ENCODE measurements at regions not wholly inside any gene's neighbourhood (a gene's known extent, or its start where the extent isn't known, plus 50 kb on each side); places are given as distances from the start of the nearest gene placed in this dataset.

DNA sequence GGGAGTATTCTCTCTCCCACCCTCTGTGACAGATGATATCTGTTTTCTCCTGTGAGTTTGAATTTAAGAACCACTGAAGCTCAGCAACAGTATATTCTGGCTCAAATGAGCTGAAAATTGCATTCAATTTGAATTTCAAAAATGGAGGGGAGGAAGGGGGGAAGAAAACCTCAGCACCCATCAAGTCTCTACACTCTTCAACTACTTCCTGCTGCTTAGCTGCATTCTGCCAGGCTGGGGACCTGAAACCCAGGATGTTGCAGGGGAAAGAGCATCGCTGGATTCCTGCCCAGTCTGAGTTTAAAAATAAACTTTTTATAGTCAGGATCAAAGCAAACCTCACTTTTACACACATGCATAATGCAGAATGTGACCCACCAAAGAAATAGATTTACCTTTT lies 214.3 kb upstream of the ESRRG start:
- Histone ChIP-seq H3K27me3 (no peaks in the 10 kb centered on the region), H3K9me3 (replicated peaks in 1 of 3) (no peaks in the 10 kb centered on the region), H3K4me1 (replicated peaks in 1 of 2) (no peaks in the 10 kb centered on the region), H3K27ac (no peak overlapping the region), H3K4me3 (no peak overlapping the region), H3K36me3 (replicated peaks in 1 of 2) (no peaks in the 10 kb centered on the region)
- TF ChIP-seq, protein P1, sequence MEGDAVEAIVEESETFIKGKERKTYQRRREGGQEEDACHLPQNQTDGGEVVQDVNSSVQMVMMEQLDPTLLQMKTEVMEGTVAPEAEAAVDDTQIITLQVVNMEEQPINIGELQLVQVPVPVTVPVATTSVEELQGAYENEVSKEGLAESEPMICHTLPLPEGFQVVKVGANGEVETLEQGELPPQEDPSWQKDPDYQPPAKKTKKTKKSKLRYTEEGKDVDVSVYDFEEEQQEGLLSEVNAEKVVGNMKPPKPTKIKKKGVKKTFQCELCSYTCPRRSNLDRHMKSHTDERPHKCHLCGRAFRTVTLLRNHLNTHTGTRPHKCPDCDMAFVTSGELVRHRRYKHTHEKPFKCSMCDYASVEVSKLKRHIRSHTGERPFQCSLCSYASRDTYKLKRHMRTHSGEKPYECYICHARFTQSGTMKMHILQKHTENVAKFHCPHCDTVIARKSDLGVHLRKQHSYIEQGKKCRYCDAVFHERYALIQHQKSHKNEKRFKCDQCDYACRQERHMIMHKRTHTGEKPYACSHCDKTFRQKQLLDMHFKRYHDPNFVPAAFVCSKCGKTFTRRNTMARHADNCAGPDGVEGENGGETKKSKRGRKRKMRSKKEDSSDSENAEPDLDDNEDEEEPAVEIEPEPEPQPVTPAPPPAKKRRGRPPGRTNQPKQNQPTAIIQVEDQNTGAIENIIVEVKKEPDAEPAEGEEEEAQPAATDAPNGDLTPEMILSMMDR (IDR thresholded peaks at IDR 0.05): no peak
- no peak for TF ChIP-seq POLR2A (IDR thresholded peaks at IDR 0.05)
- intact Hi-C loops (cut with DNase I): no loop called here
- DNase-seq: no peak
- 48 to 88% (median 55%) methylated on average over 1 of the region's 1 CpG for WGBS, 4 donors

DNA sequence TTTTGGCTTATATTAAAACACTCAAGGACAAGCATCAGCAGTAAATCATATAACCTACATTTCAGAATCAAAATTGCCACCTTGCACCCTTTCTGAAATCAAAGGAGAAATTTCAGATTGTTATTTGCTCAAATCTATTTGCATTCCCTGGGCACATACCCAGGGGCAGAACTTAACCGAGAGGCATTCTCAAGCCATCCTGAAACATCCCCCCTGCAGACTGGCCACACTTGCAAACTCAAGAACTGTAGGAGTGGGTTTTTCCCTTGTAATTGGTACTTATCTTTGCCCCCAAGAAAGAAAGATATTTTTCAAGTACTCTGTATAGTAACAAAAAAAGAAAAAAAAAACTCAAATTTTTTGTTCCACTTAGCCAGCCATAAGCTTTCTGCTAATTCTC lies 213.6 kb upstream of the ESRRG start:
- 83 to 100% (median 97%) methylated on average over 1 of the region's 1 CpG for WGBS, 4 donors
- TF ChIP-seq, protein P1 (IDR thresholded peaks at IDR 0.05): no peak

DNA sequence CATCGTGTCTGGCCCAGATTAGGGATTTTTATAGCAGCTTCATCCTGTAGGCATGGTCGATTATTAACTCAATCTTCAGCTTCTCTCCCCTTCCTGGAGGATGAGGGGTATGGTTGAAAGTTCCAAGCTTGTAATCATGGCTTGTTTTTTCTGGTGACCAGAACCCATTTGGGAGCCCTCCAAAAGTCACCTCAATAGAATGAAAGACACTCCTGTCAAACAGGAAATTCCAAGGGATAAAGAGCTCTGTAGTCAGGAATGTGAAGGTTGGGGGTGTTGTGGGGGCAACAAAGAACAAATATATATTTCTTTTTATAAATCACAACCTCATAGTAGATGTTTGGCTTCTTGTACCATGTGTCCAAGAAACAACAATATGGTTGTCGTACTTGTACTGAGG lies 212.7 kb upstream of the ESRRG start:
- DNase-seq: no peak
- 80 to 93% (median 84%) methylated on average over 2 to 3 of the region's 3 CpGs for WGBS, 4 donors
- no peak overlapping the region for H3K27ac ChIP-seq
- no peaks in the 10 kb centered on the region for H3K27me3 ChIP-seq
- intact Hi-C loops (cut with DNase I): no loop called here
- TF ChIP-seq POLR2A (IDR thresholded peaks at IDR 0.05): no peak
- TF ChIP-seq, protein P1 (IDR thresholded peaks at IDR 0.05): no peak
- no peaks in the 10 kb centered on the region for H3K4me1 ChIP-seq (replicated peaks in 1 of 2)
- no peaks in the 10 kb centered on the region for H3K9me3 ChIP-seq (replicated peaks in 1 of 3)
- no peaks in the 10 kb centered on the region for H3K36me3 ChIP-seq (replicated peaks in 1 of 2)
- no peak overlapping the region for H3K4me3 ChIP-seq

More for the DNA sequence above, 213.6 kb upstream of the ESRRG start:
- Histone ChIP-seq H3K27me3 (no peaks in the 10 kb centered on the region), H3K9me3 (replicated peaks in 1 of 3) (no peaks in the 10 kb centered on the region), H3K4me1 (replicated peaks in 1 of 2) (no peaks in the 10 kb centered on the region), H3K4me3 (no peak overlapping the region), H3K27ac (no peak overlapping the region), H3K36me3 (replicated peaks in 1 of 2) (no peaks in the 10 kb centered on the region)
- DNase-seq: no peak
- intact Hi-C loops (cut with DNase I): no loop called here

DNA sequence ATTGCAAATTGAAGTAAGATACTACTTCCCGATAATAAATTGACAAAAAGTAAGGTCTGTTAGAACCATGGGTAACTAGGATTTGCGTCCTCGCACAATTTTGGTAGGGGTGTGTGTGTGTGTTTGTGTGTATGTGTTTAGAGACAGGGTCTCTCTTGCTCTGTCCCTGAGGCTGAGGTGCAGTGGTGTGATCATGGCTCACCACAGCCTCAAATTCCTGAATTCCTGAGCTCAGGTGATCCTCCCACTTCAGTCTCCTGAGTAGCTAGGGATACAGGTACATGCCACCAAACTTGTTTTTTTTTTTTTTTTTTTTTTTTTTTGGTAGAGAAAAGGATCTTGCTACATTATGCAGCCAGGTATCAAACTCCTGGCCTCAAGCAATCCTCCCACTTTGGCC lies 209.2 kb upstream of the ESRRG start:
- no peak for DNase-seq
- H3K4me3 ChIP-seq: no peak overlapping the region
- H3K9me3 ChIP-seq (replicated peaks in 1 of 3): no peaks in the 10 kb centered on the region
- 88 to 97% (median 92%) methylated on average over 3 of the region's 3 CpGs for WGBS, 4 donors
- H3K4me1 ChIP-seq (replicated peaks in 1 of 2): no peaks in the 10 kb centered on the region
- no peak overlapping the region for H3K27ac ChIP-seq
- TF ChIP-seq, protein P1 (IDR thresholded peaks at IDR 0.05): no peak
- no peak for TF ChIP-seq POLR2A (IDR thresholded peaks at IDR 0.05)
- intact Hi-C loops (cut with DNase I): no loop called here
- no peaks in the 10 kb centered on the region for H3K36me3 ChIP-seq (replicated peaks in 1 of 2)
- no peaks in the 10 kb centered on the region for H3K27me3 ChIP-seq

Measured in adrenal gland (tissue), 9 donors.